ENCODE measurements at regions not wholly inside any gene's neighbourhood (a gene's known extent, or its start where the extent isn't known, plus 50 kb on each side); places are given as distances from the start of the nearest gene placed in this dataset.

- ATAC-seq: no peak
- H3K4me2 ChIP-seq: no peak overlapping the region
- TF ChIP-seq POLR2A (IDR thresholded peaks at IDR 0.05; ENCODE audit: low read length): no peak
- TF ChIP-seq MAFK (IDR thresholded peaks at IDR 0.05; ENCODE audit: partially characterized antibody): no peak
- TF ChIP-seq REST (IDR thresholded peaks at IDR 0.05): no peak
- no peak for TF ChIP-seq GATA3 (IDR thresholded peaks at IDR 0.05; ENCODE audit: borderline replicate concordance)
- TF ChIP-seq HOXA7 (CRISPR knock-in tag; IDR thresholded peaks at IDR 0.05): no peak
- TF ChIP-seq RCOR1 (IDR thresholded peaks at IDR 0.05; ENCODE audit: low read depth, low read length): no peak
- no peak for TF ChIP-seq HOXB13 (CRISPR knock-in tag; IDR thresholded peaks at IDR 0.05; ENCODE audit: low read depth)
- no peak overlapping the region for H3K27ac ChIP-seq
- H3K4me1 ChIP-seq: peaks cover 19% of the 10 kb centered on the region
- ChIA-PET POLR2A (no interaction called here), CTCF (no interaction called here)
- no peak for DNase-seq (ENCODE audit: low read depth in 1 of 2, low spot score in 1 of 2)
- FAIRE-seq: no peak
- 79% methylated on average over 41 of the region's 62 CpGs for WGBS (ENCODE audit: missing lambda C conversion rate)
- H3K9me3 ChIP-seq: no peaks in the 10 kb centered on the region
- H3K4me3 ChIP-seq: no peak overlapping the region
Measured at GRCh38 chr6:167678102-167679101, 148.3 kb upstream of the AFDN start.

DNA sequence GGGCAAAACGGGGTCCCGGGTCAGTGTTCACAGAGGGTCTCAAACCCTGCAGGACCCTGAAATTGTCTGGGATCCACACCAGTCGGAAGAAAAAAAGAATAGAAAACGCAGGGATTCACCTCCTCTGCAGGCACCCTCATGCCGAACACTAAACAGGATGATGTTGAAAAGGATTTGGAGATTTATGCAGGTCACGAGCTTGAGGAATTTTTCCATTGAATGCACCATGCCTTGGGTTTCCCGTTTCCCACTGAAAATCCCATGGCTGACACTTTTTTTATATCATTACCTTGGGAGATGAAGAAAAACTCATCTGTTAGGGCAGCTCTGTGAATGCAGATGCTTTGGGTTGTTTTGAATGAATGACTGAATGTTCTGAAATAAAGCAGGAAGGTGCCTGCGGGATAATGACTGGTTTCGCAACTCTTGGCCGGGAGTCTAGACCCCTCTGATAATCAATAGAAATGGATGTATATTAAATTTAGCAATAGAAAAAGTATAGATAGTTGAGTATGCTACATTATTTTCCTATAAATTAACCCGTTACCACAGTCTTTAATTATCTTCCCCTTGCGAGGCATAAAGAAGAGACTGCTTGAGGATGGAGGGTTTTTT, 147.5 kb upstream of the AFDN start:
- TF ChIP-seq RNF2 (IDR thresholded peaks at IDR 0.05; ENCODE audit: borderline replicate concordance, low read depth): no peak
- Histone ChIP-seq H3K9me3 (no peaks in the 10 kb centered on the region), H3K4me2 (no peak overlapping the region), H3K27ac (no peak overlapping the region), H3K4me3 (no peak overlapping the region), H3K4me1 (peaks cover 25% of the 10 kb centered on the region)
- CTCF ChIA-PET: interaction anchor here (1.0 kb wide), 1 partner anchor 9 kb away, joined by 3 read pairs; no protein-coding TSS in a partner anchor
- 69% methylated on average over 11 of the region's 12 CpGs for WGBS (ENCODE audit: missing lambda C conversion rate)
- no peak for FAIRE-seq
- no peak for DNase-seq (ENCODE audit: low read depth in 1 of 2, low spot score in 1 of 2)
- POLR2A ChIA-PET: no interaction called here
- no peak for ATAC-seq

DNA sequence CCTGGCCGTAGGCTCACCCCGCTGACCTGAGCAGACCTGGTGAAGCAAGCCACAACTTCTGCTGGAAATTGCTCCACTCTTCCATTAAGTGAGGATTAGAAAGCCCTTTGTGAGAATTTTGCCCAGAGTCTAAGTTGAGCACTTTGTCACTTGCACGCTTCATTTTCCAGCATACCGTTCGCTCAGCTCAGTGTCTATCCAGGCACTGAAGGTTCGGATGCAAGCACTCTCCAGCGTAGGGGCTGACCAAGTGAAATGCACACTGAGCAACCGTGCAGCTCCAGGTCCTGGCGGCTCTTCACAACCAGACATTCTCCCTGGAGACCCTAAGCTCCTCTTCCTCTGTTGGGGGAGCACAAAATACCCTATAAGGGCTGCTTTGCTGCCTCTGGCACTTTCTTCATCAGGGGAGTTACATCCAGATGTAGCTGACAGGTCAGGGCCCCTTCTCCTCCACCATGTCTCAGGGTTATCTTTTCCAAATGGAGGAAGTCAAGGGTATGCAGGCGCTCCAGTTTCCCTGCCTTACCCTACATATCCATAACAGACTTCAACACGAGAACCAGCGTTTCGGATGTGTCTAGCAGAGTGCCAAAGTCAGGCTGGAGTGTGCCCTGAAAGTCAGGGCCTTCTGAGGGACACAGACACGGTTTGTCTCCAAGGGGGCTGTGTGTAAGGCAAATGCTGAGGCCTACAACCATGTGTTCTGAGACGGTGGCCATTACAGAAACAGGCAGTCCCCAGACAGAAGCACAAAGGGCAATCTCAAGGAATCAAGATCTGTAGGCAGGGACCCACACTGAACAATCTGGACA, 146.7 kb upstream of the AFDN start:
- WGBS (ENCODE audit: missing lambda C conversion rate): 69% methylated on average over 7 of the region's 15 CpGs
- Histone ChIP-seq H3K4me2 (no peak overlapping the region), H3K27ac (no peak overlapping the region), H3K4me1 (peaks cover 25% of the 10 kb centered on the region), H3K4me3 (no peak overlapping the region), H3K9me3 (no peaks in the 10 kb centered on the region)
- DNase-seq (ENCODE audit: low read depth in 1 of 2, low spot score in 1 of 2): no peak
- FAIRE-seq: no peak
- ChIA-PET POLR2A (no interaction called here), CTCF (interaction anchor here (1.0 kb wide), 1 partner anchor 8 kb away, joined by 3 read pairs; no protein-coding TSS in a partner anchor)
- no peak for TF ChIP-seq JUN (IDR thresholded peaks at IDR 0.05)
- ATAC-seq: no peak

GRCh38 chr6:167680605-167681149, 146.0 kb upstream of the AFDN start:
- POLR2A ChIA-PET: no interaction called here
- FAIRE-seq (no peak), DNase-seq (ENCODE audit: low read depth in 1 of 2, low spot score in 1 of 2) (no peak), ATAC-seq (no peak)
- TF ChIP-seq PHF8 (IDR thresholded peaks at IDR 0.05; ENCODE audit: borderline replicate concordance, low read depth) (no peak), ESRRA (IDR thresholded peaks at IDR 0.05; ENCODE audit: borderline replicate concordance, low read length) (no peak), RARB (CRISPR knock-in tag; IDR thresholded peaks at IDR 0.05) (no peak), ZC3H11A (IDR thresholded peaks at IDR 0.05) (no peak), JUNB (IDR thresholded peaks at IDR 0.05) (no peak), MAFK (IDR thresholded peaks at IDR 0.05; ENCODE audit: partially characterized antibody) (no peak), HOXB13 (CRISPR knock-in tag; IDR thresholded peaks at IDR 0.05; ENCODE audit: low read depth) (no peak), NPAS2 (CRISPR knock-in tag; IDR thresholded peaks at IDR 0.05; ENCODE audit: borderline replicate concordance) (no peak)
- TF ChIP-seq, protein P1, sequence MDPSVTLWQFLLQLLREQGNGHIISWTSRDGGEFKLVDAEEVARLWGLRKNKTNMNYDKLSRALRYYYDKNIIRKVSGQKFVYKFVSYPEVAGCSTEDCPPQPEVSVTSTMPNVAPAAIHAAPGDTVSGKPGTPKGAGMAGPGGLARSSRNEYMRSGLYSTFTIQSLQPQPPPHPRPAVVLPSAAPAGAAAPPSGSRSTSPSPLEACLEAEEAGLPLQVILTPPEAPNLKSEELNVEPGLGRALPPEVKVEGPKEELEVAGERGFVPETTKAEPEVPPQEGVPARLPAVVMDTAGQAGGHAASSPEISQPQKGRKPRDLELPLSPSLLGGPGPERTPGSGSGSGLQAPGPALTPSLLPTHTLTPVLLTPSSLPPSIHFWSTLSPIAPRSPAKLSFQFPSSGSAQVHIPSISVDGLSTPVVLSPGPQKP (IDR thresholded peaks at IDR 0.05; ENCODE audit: low read depth, low read length): no peak
- TF ChIP-seq, protein P2, sequence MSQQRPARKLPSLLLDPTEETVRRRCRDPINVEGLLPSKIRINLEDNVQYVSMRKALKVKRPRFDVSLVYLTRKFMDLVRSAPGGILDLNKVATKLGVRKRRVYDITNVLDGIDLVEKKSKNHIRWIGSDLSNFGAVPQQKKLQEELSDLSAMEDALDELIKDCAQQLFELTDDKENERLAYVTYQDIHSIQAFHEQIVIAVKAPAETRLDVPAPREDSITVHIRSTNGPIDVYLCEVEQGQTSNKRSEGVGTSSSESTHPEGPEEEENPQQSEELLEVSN (IDR thresholded peaks at IDR 0.05; ENCODE audit: borderline replicate concordance, low read depth): no peak
- 90% methylated on average over 12 of the region's 15 CpGs for WGBS (ENCODE audit: missing lambda C conversion rate)
- H3K9me3 ChIP-seq: no peaks in the 10 kb centered on the region
- no peak overlapping the region for H3K27ac ChIP-seq
- H3K4me1 ChIP-seq: peaks cover 25% of the 10 kb centered on the region
- H3K4me3 ChIP-seq: no peak overlapping the region
- CTCF ChIA-PET: no interaction called here
- H3K4me2 ChIP-seq: no peak overlapping the region
